ENCODE measurements at regions not wholly inside any gene's neighbourhood (a gene's known extent, or its start where the extent isn't known, plus 50 kb on each side); places are given as distances from the start of the nearest gene placed in this dataset.

DNA sequence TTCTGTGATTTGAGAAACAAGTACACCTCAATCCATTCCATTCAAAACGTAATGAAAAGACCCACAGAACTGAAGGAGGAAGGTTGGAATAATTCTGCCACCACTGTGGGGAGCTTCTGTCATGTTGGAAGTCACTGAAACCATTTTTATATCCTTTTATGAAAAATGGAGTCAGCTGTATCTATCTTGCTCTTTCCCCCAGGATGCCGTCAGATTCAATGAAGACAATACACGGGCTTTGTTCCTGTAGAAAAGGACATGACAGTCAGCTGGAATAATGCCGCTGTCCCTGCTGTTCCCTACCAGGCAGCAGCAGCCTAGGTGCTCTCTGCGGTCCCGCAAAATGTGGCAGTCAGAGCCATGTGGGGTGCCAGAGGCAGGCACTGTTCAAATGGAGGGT, 52.5 kb upstream of the APCDD1 start:
- Histone ChIP-seq H3K4me3 (ENCODE audit: low read depth, low read length) (no peak overlapping the region), H3K9me3 (ENCODE audit: control insufficient read depth, insufficient read depth, low read depth, low read length) (no peaks in the 10 kb centered on the region), H3K27ac (ENCODE audit: extremely low read depth, low read depth, low read length) (no peak overlapping the region), H3K36me3 (ENCODE audit: control insufficient read depth in 2 of 2, insufficient read depth in 1 of 2, low read length in 2 of 2) (no peaks in the 10 kb centered on the region), H3K4me1 (ENCODE audit: control insufficient read depth, insufficient read depth, low read length) (no peaks in the 10 kb centered on the region)
- ChIA-PET CTCF (no interaction called here), POLR2A (no interaction called here)
- TF ChIP-seq, protein P1, sequence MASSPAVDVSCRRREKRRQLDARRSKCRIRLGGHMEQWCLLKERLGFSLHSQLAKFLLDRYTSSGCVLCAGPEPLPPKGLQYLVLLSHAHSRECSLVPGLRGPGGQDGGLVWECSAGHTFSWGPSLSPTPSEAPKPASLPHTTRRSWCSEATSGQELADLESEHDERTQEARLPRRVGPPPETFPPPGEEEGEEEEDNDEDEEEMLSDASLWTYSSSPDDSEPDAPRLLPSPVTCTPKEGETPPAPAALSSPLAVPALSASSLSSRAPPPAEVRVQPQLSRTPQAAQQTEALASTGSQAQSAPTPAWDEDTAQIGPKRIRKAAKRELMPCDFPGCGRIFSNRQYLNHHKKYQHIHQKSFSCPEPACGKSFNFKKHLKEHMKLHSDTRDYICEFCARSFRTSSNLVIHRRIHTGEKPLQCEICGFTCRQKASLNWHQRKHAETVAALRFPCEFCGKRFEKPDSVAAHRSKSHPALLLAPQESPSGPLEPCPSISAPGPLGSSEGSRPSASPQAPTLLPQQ (tag by site-specific recombination; IDR thresholded peaks at IDR 0.05), result no peak
- TF ChIP-seq KLF9 (tag by site-specific recombination; IDR thresholded peaks at IDR 0.05; ENCODE audit: low read depth) (no peak), MYNN (tag by site-specific recombination; IDR thresholded peaks at IDR 0.05; ENCODE audit: borderline replicate concordance) (no peak), ZSCAN23 (tag by site-specific recombination; IDR thresholded peaks at IDR 0.05) (no peak), ZNF16 (tag by site-specific recombination; IDR thresholded peaks at IDR 0.05; ENCODE audit: low read depth) (no peak), ZNF211 (tag by site-specific recombination; IDR thresholded peaks at IDR 0.05; ENCODE audit: low read depth) (no peak), GFI1B (tag by site-specific recombination; IDR thresholded peaks at IDR 0.05) (no peak), KLF8 (tag by site-specific recombination; IDR thresholded peaks at IDR 0.05) (no peak), ZNF843 (tag by site-specific recombination; IDR thresholded peaks at IDR 0.05) (no peak)
- TF ChIP-seq, protein P2, sequence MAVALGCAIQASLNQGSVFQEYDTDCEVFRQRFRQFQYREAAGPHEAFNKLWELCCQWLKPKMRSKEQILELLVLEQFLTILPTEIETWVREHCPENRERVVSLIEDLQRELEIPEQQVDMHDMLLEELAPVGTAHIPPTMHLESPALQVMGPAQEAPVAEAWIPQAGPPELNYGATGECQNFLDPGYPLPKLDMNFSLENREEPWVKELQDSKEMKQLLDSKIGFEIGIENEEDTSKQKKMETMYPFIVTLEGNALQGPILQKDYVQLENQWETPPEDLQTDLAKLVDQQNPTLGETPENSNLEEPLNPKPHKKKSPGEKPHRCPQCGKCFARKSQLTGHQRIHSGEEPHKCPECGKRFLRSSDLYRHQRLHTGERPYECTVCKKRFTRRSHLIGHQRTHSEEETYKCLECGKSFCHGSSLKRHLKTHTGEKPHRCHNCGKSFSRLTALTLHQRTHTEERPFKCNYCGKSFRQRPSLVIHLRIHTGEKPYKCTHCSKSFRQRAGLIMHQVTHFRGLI (tag by site-specific recombination; IDR thresholded peaks at IDR 0.05), result no peak
- TF ChIP-seq, protein P3, sequence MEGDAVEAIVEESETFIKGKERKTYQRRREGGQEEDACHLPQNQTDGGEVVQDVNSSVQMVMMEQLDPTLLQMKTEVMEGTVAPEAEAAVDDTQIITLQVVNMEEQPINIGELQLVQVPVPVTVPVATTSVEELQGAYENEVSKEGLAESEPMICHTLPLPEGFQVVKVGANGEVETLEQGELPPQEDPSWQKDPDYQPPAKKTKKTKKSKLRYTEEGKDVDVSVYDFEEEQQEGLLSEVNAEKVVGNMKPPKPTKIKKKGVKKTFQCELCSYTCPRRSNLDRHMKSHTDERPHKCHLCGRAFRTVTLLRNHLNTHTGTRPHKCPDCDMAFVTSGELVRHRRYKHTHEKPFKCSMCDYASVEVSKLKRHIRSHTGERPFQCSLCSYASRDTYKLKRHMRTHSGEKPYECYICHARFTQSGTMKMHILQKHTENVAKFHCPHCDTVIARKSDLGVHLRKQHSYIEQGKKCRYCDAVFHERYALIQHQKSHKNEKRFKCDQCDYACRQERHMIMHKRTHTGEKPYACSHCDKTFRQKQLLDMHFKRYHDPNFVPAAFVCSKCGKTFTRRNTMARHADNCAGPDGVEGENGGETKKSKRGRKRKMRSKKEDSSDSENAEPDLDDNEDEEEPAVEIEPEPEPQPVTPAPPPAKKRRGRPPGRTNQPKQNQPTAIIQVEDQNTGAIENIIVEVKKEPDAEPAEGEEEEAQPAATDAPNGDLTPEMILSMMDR (tag by site-specific recombination; IDR thresholded peaks at IDR 0.05), result no peak
- TF ChIP-seq, protein P4, sequence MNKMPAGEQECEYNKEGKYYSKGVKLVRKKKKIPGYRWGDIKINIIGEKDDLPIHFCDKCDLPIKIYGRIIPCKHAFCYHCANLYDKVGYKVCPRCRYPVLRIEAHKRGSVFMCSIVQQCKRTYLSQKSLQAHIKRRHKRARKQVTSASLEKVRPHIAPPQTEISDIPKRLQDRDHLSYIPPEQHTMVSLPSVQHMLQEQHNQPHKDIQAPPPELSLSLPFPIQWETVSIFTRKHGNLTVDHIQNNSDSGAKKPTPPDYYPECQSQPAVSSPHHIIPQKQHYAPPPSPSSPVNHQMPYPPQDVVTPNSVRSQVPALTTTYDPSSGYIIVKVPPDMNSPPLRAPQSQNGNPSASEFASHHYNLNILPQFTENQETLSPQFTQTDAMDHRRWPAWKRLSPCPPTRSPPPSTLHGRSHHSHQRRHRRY (tag by site-specific recombination; IDR thresholded peaks at IDR 0.05), result no peak
- TF ChIP-seq, protein P5, sequence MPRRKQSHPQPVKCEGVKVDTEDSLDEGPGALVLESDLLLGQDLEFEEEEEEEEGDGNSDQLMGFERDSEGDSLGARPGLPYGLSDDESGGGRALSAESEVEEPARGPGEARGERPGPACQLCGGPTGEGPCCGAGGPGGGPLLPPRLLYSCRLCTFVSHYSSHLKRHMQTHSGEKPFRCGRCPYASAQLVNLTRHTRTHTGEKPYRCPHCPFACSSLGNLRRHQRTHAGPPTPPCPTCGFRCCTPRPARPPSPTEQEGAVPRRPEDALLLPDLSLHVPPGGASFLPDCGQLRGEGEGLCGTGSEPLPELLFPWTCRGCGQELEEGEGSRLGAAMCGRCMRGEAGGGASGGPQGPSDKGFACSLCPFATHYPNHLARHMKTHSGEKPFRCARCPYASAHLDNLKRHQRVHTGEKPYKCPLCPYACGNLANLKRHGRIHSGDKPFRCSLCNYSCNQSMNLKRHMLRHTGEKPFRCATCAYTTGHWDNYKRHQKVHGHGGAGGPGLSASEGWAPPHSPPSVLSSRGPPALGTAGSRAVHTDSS (tag by site-specific recombination; IDR thresholded peaks at IDR 0.05), result no peak
- TF ChIP-seq, protein P6, sequence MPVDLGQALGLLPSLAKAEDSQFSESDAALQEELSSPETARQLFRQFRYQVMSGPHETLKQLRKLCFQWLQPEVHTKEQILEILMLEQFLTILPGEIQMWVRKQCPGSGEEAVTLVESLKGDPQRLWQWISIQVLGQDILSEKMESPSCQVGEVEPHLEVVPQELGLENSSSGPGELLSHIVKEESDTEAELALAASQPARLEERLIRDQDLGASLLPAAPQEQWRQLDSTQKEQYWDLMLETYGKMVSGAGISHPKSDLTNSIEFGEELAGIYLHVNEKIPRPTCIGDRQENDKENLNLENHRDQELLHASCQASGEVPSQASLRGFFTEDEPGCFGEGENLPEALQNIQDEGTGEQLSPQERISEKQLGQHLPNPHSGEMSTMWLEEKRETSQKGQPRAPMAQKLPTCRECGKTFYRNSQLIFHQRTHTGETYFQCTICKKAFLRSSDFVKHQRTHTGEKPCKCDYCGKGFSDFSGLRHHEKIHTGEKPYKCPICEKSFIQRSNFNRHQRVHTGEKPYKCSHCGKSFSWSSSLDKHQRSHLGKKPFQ (tag by site-specific recombination; IDR thresholded peaks at IDR 0.05), result no peak

DNA sequence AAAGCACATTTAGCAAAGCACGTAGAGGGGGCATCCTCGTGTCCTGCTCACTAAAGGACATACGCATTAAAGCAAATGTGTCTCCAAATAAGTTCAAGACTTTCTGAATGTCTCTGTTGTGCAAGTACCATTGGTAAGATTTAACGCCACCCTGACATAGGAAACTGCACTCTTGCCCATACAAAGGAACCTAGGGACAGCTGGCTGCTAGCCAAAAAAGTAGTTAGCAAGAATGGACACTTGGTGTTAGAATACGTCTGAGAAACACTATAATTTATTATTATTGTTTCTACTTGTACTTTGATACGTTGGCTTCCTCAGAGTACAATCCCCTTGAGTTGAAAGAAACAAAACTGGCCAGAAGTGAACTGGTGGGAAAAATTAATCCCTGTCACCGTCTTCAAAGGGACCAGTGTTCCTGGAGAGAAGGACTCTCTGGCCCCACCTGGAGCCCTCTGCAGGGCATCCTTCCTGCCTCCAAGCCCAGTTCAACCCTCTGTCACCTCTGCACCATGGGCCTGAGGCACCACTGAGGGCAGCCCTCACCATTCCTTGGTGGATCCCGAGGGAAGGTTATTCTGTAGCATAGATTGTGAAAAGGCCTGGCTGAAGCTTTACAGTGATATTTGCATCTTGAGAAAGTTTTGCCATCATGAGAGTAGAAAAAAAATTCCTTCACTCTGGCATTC, 51.4 kb upstream of the APCDD1 start:
- TF ChIP-seq ZNF324 (tag by site-specific recombination; IDR thresholded peaks at IDR 0.05) (no peak), MEIS1 (CRISPR knock-in tag; IDR thresholded peaks at IDR 0.05; ENCODE audit: borderline replicate concordance) (no peak), ZBTB21 (tag by site-specific recombination; IDR thresholded peaks at IDR 0.05) (no peak)
- H3K27ac ChIP-seq (ENCODE audit: extremely low read depth, low read depth, low read length), result no peak overlapping the region
- POLR2A ChIA-PET, result no interaction called here
- CTCF ChIA-PET, result no interaction called here
- no peaks in the 10 kb centered on the region for H3K9me3 ChIP-seq (ENCODE audit: control insufficient read depth, insufficient read depth, low read depth, low read length)
- H3K36me3 ChIP-seq (ENCODE audit: control insufficient read depth in 2 of 2, insufficient read depth in 1 of 2, low read length in 2 of 2), result no peaks in the 10 kb centered on the region
- H3K4me3 ChIP-seq (ENCODE audit: low read depth, low read length), result no peak overlapping the region
- no peaks in the 10 kb centered on the region for H3K4me1 ChIP-seq (ENCODE audit: control insufficient read depth, insufficient read depth, low read length)
